Lung microvascular endothelial cell (primary cell): ENCODE measurements at regions not wholly inside any gene's neighbourhood (a gene's known extent, or its start where the extent isn't known, plus 50 kb on each side); places are given as distances from the start of the nearest gene placed in this dataset.

Experiments
- DNase-seq, 2 donors: peaks; one replicate each; pipeline versions ENCODE4 v3.0.0 to v3.0.0-alpha.2; 2010; ENCODE audit warnings: low read depth in 2 of 2

GRCh38 chr18:73962256-73962655, 185.4 kb downstream of the FBXO15 start:
- peak in 1 of 2 donors; percentile 22 for DNase-seq

- no peak for DNase-seq
Observed at GRCh38 chr18:73961804-73962203, 185.8 kb downstream of the FBXO15 start.

GRCh38 chr18:73959352-73959751, 188.3 kb downstream of the FBXO15 start:
- DNase-seq, result no peak

- no peak for DNase-seq
Observed at GRCh38 chr18:73954268-73954667, 193.4 kb downstream of the FBXO15 start.

- DNase-seq, result no peak
Observed at GRCh38 chr18:73952296-73952946, 195.2 kb downstream of the FBXO15 start.

- no peak for DNase-seq
Observed at GRCh38 chr18:73950116-73950700, 197.4 kb downstream of the FBXO15 start.

GRCh38 chr18:73948497-73948896, 199.1 kb downstream of the FBXO15 start:
- DNase-seq, result no peak

- DNase-seq, result no peak
Observed at GRCh38 chr18:73948084-73948483, 199.6 kb downstream of the FBXO15 start.

- DNase-seq, result no peak
Observed at GRCh38 chr18:73947180-73947921, 200.3 kb downstream of the FBXO15 start.

- no peak for DNase-seq
Observed at GRCh38 chr18:73945130-73945792, 202.4 kb downstream of the FBXO15 start.

- no peak for DNase-seq
Observed at GRCh38 chr18:73944715-73945114, 202.9 kb downstream of the FBXO15 start.

GRCh38 chr18:73943763-73944162, 203.9 kb downstream of the FBXO15 start:
- DNase-seq, result no peak

- no peak for DNase-seq
Observed at GRCh38 chr18:73942956-73943355, 204.7 kb downstream of the FBXO15 start.

- no peak for DNase-seq
Observed at GRCh38 chr18:73942081-73942625, 205.5 kb downstream of the FBXO15 start.

- no peak for DNase-seq
Observed at GRCh38 chr18:73940721-73941120, 206.9 kb downstream of the FBXO15 start.

- no peak for DNase-seq
Observed at GRCh38 chr18:73939391-73939790, 208.2 kb downstream of the FBXO15 start.

- no peak for DNase-seq
Observed at GRCh38 chr18:73933685-73934084, 213.9 kb downstream of the FBXO15 start.

GRCh38 chr18:73932976-73933375, 214.7 kb downstream of the FBXO15 start:
- no peak for DNase-seq

- no peak for DNase-seq
Observed at GRCh38 chr18:73927496-73927895, 220.1 kb downstream of the FBXO15 start.

- DNase-seq, result no peak
Observed at GRCh38 chr18:73924836-73925235, 222.8 kb downstream of the FBXO15 start.

GRCh38 chr18:73924307-73924706, 223.3 kb downstream of the FBXO15 start:
- no peak for DNase-seq

- no peak for DNase-seq
Observed at GRCh38 chr18:73923866-73924265, 223.8 kb downstream of the FBXO15 start.
